Liver (tissue), 8 donors: ENCODE measurements at regions not wholly inside any gene's neighbourhood (a gene's known extent, or its start where the extent isn't known, plus 50 kb on each side); places are given as distances from the start of the nearest gene placed in this dataset.

Source experiments
- DNase-seq: peaks from one replicate; pipeline ENCODE4 v3.0.0-alpha.2; 2017; ENCODE audit warnings: low spot score
- H3K27ac ChIP-seq, 2 donors: one replicate each; pipeline ENCODE4 v1.7.0; 2013; ENCODE audit warnings: inconsistent platforms in 2 of 2, low read length in 2 of 2, control low read depth in 1 of 2, low read depth in 1 of 2, mild to moderate bottlenecking in 1 of 2
- H3K27me3 ChIP-seq, 4 donors: one replicate each; pipeline versions ENCODE4 v1.6.1 to v1.7.0; 2013; ENCODE audit warnings: low read length in 3 of 4, inconsistent platforms in 1 of 4, mild to moderate bottlenecking in 1 of 4, moderate library complexity in 1 of 4; ENCODE audit not compliant: control insufficient read depth in 4 of 4, insufficient read depth in 4 of 4
- H3K36me3 ChIP-seq, 4 donors: one replicate each; pipeline versions ENCODE4 v1.6.1 to v1.7.0; 2013; ENCODE audit warnings: low read length in 3 of 4, mild to moderate bottlenecking in 3 of 4, low read depth in 1 of 4, moderate library complexity in 1 of 4; ENCODE audit not compliant: control insufficient read depth in 4 of 4, insufficient read depth in 3 of 4
- H3K4me1 ChIP-seq, 4 donors: one replicate each; pipeline versions ENCODE4 v1.6.1 to v1.7.0; 2013; ENCODE audit warnings: low read length in 3 of 4, mild to moderate bottlenecking in 3 of 4, moderate library complexity in 1 of 4; ENCODE audit not compliant: control insufficient read depth in 4 of 4, insufficient read depth in 4 of 4
- H3K4me3 ChIP-seq, 3 donors: one replicate each; pipeline versions ENCODE4 v1.6.1 to v1.7.0; 2013; ENCODE audit warnings: low read length in 3 of 3, control low read depth in 1 of 3, low read depth in 1 of 3, mild to moderate bottlenecking in 1 of 3
- H3K9ac ChIP-seq, 2 donors: one replicate each; pipeline ENCODE4 v1.7.0; 2013; ENCODE audit warnings: low read length in 2 of 2, mild to moderate bottlenecking in 2 of 2, moderate library complexity in 2 of 2, control low read depth in 1 of 2, low read depth in 1 of 2
- H3K9me3 ChIP-seq, 4 donors: one replicate each; pipeline versions ENCODE4 v1.6.1 to v1.7.0; 2013; ENCODE audit warnings: low read length in 3 of 4; ENCODE audit not compliant: control insufficient read depth in 4 of 4
- FOXA1 ChIP-seq: IDR thresholded peaks from 2 replicates; pipeline ENCODE4 v1.6.1; 2016; ENCODE audit warnings: antibody characterized with exemption
- FOXA2 ChIP-seq: IDR thresholded peaks from 2 replicates; pipeline ENCODE4 v1.6.1; 2016; ENCODE audit warnings: antibody characterized with exemption
- GABPA ChIP-seq, 2 donors: IDR thresholded peaks in 1 of 2; conservative IDR thresholded peaks in 1 of 2; 2 replicates each; pipeline ENCODE4 v1.6.1; 2016; ENCODE audit warnings: antibody characterized with exemption in 2 of 2, mild to moderate bottlenecking in 1 of 2, moderate library complexity in 1 of 2
- HNF4A ChIP-seq, 2 donors: conservative IDR thresholded peaks; 2 replicates each; pipeline ENCODE4 v1.6.1; 2016; ENCODE audit warnings: antibody characterized with exemption in 2 of 2, mild to moderate bottlenecking in 2 of 2
- HNF4G ChIP-seq: IDR thresholded peaks from 2 replicates; pipeline ENCODE4 v1.6.1; 2016; ENCODE audit warnings: antibody characterized with exemption
- JUND ChIP-seq, 2 donors: IDR thresholded peaks; 2 replicates each; pipeline ENCODE4 v1.6.1; 2016; ENCODE audit warnings: antibody characterized with exemption in 2 of 2
- NR2F2 ChIP-seq: IDR thresholded peaks from 2 replicates; pipeline ENCODE4 v1.6.1; 2016; ENCODE audit warnings: antibody characterized with exemption
- RAD21 ChIP-seq, 2 donors: IDR thresholded peaks; 2 replicates each; pipeline ENCODE4 v1.6.1; 2016; ENCODE audit warnings: antibody characterized with exemption in 2 of 2, mild to moderate bottlenecking in 2 of 2
- RXRA ChIP-seq, 2 donors: IDR thresholded peaks; 2 replicates each; pipeline ENCODE4 v1.6.1; 2017 to 2018; ENCODE audit warnings: antibody characterized with exemption in 2 of 2, mild to moderate bottlenecking in 1 of 2
- SP1 ChIP-seq: IDR thresholded peaks from 2 replicates; pipeline ENCODE4 v1.6.1; 2018; ENCODE audit warnings: antibody characterized with exemption, mild to moderate bottlenecking
- TAF1 ChIP-seq: conservative IDR thresholded peaks from 2 replicates; pipeline ENCODE4 v1.6.1; 2016; ENCODE audit warnings: antibody characterized with exemption, mild to moderate bottlenecking
- YY1 ChIP-seq: IDR thresholded peaks from 2 replicates; pipeline ENCODE4 v1.6.1; 2016; ENCODE audit warnings: antibody characterized with exemption, mild to moderate bottlenecking
- WGBS: extraction: QIAGEN DNeasy Blood & Tissue Kit; methylation state at CpG from one replicate; pipeline ENCODE4 v1.1.7; 2013; 5-methylcytosine and 5-hydroxymethylcytosine counted together
- TF ChIP-seq, protein P1 (sequence below): IDR thresholded peaks from 2 replicates; pipeline ENCODE4 v1.6.1; 2016; ENCODE audit warnings: antibody characterized with exemption
- TF ChIP-seq, protein P2 (sequence below): IDR thresholded peaks from 2 replicates; pipeline ENCODE4 v1.6.1; 2016; ENCODE audit warnings: antibody characterized with exemption, mild to moderate bottlenecking
- TF ChIP-seq, protein P3 (sequence below): fragments of 150-350 bp; IDR thresholded peaks from 2 replicates; pipeline ENCODE4 v1.5.1; 2017; ENCODE audit warnings: improper control_type of control experiment, low read depth, low read length; ENCODE audit not compliant: missing input control
- TF ChIP-seq, protein P4 (sequence below): IDR thresholded peaks from 2 replicates; pipeline ENCODE4 v1.6.1; 2016; ENCODE audit warnings: antibody characterized with exemption
- donor health status: healthy.
- donor health status: healthy.
- donor health status: healthy.
- donor health status: healthy.
- donor health status: healthy.

DNA sequence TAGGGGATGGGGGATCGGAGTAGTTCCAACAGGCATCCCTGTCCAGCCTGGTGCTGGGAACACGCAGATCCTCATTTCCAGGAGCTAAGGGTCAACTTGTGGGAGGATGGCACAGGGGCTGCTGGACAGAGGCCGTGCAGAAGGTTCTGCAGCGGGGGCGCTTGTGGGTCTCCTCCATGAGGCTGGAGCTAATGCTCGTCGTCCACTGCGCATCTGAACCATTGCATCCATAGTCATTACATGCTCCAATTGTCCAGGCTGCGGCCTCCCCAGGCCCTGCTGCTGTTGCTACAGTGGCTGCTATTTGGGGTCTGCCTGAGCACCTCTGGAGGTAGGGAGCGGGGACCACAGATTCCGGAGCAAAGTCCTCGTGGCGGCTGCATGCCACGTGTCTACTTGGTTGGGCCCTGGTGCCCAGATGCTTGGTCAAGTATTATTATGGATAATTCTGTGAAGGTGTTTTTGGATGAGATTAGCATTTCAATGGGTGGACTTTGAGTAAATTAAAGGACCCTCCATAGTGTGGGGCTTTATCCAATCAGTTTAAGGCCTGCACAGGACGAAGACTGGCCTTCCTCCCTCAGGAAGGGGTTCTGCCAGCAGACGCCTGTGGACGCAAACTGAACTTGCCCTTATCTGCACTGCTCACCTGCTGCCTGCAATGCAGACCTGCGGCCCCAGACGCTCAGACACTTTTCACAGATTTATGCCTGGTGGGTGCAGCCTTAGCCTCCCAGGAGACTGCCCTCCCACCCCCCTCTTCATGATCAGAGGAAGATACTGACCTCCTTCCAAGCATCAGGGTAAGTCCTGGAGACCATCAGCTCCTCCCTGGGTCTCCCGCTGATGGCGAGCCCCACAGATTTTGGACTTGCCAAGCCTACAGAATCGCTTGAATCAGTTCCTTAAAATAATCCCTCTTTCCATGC is 127.5 kb upstream of the IRX4 start:
- Histone ChIP-seq H3K27ac (no peak overlapping the region), H3K9ac (no peak overlapping the region), H3K9me3 (no peaks in the 10 kb centered on the region), H3K36me3 (no peaks in the 10 kb centered on the region), H3K27me3 (no peaks in the 10 kb centered on the region), H3K4me1 (no peaks in the 10 kb centered on the region), H3K4me3 (no peak overlapping the region)
- 85% methylated on average over 22 of the region's 22 CpGs for WGBS
- TF ChIP-seq, protein P1, sequence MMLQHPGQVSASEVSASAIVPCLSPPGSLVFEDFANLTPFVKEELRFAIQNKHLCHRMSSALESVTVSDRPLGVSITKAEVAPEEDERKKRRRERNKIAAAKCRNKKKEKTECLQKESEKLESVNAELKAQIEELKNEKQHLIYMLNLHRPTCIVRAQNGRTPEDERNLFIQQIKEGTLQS, result no peak
- TF ChIP-seq, protein P2, sequence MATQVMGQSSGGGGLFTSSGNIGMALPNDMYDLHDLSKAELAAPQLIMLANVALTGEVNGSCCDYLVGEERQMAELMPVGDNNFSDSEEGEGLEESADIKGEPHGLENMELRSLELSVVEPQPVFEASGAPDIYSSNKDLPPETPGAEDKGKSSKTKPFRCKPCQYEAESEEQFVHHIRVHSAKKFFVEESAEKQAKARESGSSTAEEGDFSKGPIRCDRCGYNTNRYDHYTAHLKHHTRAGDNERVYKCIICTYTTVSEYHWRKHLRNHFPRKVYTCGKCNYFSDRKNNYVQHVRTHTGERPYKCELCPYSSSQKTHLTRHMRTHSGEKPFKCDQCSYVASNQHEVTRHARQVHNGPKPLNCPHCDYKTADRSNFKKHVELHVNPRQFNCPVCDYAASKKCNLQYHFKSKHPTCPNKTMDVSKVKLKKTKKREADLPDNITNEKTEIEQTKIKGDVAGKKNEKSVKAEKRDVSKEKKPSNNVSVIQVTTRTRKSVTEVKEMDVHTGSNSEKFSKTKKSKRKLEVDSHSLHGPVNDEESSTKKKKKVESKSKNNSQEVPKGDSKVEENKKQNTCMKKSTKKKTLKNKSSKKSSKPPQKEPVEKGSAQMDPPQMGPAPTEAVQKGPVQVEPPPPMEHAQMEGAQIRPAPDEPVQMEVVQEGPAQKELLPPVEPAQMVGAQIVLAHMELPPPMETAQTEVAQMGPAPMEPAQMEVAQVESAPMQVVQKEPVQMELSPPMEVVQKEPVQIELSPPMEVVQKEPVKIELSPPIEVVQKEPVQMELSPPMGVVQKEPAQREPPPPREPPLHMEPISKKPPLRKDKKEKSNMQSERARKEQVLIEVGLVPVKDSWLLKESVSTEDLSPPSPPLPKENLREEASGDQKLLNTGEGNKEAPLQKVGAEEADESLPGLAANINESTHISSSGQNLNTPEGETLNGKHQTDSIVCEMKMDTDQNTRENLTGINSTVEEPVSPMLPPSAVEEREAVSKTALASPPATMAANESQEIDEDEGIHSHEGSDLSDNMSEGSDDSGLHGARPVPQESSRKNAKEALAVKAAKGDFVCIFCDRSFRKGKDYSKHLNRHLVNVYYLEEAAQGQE, result no peak
- TF ChIP-seq JUND (IDR thresholded peaks at IDR 0.05), result no peak
- TF ChIP-seq YY1, result no peak
- TF ChIP-seq NR2F2, result no peak
- no peak for TF ChIP-seq RXRA (IDR thresholded peaks at IDR 0.05)
- no peak for TF ChIP-seq FOXA1
- no peak for TF ChIP-seq HNF4G
- no peak for TF ChIP-seq FOXA2
- no peak for TF ChIP-seq SP1
- TF ChIP-seq, protein P3, sequence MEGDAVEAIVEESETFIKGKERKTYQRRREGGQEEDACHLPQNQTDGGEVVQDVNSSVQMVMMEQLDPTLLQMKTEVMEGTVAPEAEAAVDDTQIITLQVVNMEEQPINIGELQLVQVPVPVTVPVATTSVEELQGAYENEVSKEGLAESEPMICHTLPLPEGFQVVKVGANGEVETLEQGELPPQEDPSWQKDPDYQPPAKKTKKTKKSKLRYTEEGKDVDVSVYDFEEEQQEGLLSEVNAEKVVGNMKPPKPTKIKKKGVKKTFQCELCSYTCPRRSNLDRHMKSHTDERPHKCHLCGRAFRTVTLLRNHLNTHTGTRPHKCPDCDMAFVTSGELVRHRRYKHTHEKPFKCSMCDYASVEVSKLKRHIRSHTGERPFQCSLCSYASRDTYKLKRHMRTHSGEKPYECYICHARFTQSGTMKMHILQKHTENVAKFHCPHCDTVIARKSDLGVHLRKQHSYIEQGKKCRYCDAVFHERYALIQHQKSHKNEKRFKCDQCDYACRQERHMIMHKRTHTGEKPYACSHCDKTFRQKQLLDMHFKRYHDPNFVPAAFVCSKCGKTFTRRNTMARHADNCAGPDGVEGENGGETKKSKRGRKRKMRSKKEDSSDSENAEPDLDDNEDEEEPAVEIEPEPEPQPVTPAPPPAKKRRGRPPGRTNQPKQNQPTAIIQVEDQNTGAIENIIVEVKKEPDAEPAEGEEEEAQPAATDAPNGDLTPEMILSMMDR, result no peak
- TF ChIP-seq HNF4A (conservative IDR thresholded peaks at IDR 0.05), result no peak
- DNase-seq, result no peak

DNA sequence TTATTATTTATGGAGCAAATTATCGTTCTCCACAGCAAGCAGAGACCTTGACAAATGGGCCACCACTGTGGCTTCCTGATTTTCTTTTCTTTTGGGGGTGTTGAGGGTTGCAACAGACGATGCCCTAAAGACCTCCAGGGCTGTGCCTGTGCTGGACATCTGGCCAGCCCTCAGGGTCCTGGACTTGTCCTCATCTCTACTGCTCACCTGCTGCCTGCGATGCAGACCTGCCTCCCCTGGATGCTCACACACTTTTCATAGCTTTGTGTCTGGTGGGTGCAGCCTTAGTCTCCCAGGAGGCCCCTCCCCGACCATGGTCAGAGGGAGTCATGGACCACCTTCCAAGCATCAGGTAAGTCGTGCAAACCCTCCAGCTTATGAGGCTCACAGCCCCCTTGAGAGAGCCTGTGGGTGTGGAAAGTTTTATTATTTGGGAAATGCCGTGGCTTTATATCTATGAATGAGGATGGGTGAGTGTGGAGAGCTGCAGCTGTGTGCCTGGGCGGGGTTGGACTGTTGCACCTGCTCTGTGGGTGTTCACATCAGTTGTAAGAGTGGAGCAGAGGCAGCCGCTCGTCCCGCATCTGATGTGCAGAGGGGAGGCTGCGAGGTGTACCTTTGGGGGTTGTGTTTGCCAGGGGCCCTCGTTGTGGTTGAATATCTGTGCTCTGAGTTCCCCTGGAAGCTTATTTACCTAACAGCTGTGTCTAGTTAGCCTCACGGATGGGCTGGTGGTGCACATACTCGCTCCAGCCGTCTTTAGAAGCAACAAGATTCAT is 126.3 kb upstream of the IRX4 start:
- no peaks in the 10 kb centered on the region for H3K27me3 ChIP-seq
- no peaks in the 10 kb centered on the region for H3K9me3 ChIP-seq
- no peaks in the 10 kb centered on the region for H3K4me1 ChIP-seq
- H3K4me3 ChIP-seq, result no peak overlapping the region
- H3K9ac ChIP-seq, result no peak overlapping the region
- WGBS, result 65% methylated on average over 15 of the region's 15 CpGs
- H3K27ac ChIP-seq, result no peak overlapping the region
- H3K36me3 ChIP-seq, result no peaks in the 10 kb centered on the region
- no peak for DNase-seq
- TF ChIP-seq, protein P2, result no peak
- TF ChIP-seq, protein P4, sequence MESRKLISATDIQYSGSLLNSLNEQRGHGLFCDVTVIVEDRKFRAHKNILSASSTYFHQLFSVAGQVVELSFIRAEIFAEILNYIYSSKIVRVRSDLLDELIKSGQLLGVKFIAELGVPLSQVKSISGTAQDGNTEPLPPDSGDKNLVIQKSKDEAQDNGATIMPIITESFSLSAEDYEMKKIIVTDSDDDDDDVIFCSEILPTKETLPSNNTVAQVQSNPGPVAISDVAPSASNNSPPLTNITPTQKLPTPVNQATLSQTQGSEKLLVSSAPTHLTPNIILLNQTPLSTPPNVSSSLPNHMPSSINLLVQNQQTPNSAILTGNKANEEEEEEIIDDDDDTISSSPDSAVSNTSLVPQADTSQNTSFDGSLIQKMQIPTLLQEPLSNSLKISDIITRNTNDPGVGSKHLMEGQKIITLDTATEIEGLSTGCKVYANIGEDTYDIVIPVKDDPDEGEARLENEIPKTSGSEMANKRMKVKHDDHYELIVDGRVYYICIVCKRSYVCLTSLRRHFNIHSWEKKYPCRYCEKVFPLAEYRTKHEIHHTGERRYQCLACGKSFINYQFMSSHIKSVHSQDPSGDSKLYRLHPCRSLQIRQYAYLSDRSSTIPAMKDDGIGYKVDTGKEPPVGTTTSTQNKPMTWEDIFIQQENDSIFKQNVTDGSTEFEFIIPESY, result no peak
- TF ChIP-seq YY1, result no peak
- no peak for TF ChIP-seq RAD21 (IDR thresholded peaks at IDR 0.05)
- TF ChIP-seq, protein P3, result no peak
- no peak for TF ChIP-seq GABPA (IDR thresholded peaks at IDR 0.05 in 1 of 2, conservative IDR thresholded peaks at IDR 0.05 in 1 of 2)
- no peak for TF ChIP-seq TAF1
- no peak for TF ChIP-seq HNF4G
- no peak for TF ChIP-seq NR2F2
- TF ChIP-seq SP1, result no peak
